ENCODE measurements at regions not wholly inside any gene's neighbourhood (a gene's known extent, or its start where the extent isn't known, plus 50 kb on each side); places are given as distances from the start of the nearest gene placed in this dataset.

DNA sequence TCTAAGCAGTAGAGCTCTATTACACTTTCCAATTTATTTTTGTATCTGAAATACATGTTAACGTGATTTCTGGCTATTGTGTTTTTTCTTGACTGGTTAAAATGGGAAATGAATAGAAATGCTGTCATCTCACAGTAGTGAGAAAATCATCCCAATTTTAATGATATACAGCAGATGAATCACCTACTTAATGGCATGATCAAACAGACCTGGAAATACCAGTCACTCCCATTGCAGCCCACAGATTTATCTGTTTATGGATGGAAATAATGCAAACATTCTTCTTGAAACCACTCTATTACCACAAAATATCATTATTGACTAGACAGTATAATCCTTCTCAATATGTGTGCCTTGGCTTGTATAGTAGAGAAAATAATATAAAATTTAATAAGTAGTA is 497.8 kb upstream of the ADAMTS5 start:
- no peak for DNase-seq (ENCODE audit: low spot score)

DNA sequence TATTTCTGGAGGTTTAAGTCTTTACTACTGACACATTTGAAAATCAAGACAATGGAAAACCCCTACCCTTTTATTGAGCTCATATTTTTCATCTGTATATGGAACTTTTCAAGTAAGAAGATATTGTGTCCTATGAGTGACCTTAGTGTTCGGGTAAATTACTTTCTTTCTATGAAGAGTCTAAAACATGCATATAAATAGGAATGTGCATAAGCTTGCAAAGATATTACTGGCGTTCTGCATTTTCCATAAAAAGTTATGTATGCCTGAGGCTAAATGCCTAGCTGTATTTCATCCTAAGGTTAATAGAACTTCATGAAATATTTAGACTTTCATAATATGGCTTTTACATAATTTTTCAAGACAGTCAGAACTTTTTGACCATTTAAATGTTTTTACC is 495.8 kb upstream of the ADAMTS5 start:
- no peak for DNase-seq (ENCODE audit: low spot score)

DNA sequence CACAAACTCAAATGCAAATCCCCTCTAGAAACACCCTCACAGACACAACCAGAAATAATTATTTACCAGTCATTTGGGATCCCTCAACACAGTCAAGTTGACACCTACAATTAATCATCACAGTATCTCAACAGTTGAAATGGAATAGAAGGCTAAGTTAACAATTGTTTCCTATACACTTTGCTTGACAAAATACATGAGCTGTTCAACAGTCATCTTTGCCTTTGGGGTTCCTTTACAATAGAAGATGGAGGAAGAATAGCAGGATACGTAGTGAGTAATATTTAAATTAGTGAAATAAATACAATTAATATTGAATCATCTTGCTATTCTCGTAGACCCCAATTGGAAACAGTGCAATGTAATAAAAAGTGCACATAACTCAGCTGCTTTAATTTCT is 487.3 kb upstream of the ADAMTS5 start:
- DNase-seq (ENCODE audit: low spot score) = no peak

DNA sequence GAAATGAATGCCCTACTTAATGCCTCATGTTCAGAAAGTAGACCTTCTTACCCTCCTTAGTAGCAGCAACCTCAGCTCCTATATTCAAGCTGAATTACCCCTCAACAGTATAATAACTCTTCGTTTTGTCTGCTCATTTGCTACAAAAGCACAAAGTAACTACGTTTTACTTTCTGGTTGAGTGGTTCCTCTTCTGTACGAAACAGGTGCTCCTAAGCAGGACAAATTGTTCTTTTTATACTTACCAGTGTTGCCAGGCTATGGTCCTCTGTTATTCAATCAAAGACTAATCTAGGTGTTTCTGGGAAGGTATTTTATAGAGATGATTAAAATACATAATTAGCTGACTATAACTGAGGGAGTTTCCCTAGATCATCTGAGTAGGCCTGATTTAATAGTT is 484.2 kb upstream of the ADAMTS5 start:
- no peak for DNase-seq (ENCODE audit: low spot score)

DNA sequence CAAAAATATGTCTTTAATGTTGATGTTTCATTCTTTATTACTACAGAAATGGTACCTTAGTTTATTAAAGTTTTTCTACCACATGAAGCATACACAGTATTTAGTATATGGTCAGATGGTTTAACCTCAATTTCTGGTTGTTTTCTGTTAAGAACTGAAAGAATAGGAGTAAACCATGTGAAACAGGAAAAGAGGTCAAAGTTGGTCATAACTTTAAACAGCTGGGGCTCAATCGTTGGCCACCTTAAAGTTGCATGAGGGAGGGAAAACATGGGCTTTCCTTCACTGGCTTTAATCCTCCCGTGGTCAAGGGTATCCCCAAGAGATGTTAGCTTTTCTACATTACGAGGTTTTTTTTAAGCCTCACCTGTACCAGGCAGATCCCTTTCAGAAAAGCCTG is 483.3 kb upstream of the ADAMTS5 start:
- DNase-seq (ENCODE audit: low spot score) = no peak

DNA sequence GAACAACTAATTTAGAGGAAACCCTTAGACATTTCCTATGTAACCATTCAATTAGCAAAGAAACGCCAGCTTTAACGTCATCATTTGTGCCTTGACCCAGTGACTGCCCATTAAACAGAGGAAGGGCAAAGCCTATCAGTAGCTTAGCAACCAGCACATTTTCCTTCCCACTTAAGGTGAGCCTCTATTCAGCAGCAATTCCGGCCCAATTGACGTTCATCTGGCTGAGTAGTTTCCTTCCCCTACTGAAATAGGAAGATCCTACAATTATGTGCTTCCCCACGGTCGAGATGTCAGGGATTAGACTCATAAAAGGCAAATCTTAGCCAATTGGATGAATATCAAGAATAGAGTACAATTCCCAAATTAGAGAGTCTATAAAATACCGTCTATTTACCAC is 482.1 kb upstream of the ADAMTS5 start:
- no peak for DNase-seq (ENCODE audit: low spot score)

DNA sequence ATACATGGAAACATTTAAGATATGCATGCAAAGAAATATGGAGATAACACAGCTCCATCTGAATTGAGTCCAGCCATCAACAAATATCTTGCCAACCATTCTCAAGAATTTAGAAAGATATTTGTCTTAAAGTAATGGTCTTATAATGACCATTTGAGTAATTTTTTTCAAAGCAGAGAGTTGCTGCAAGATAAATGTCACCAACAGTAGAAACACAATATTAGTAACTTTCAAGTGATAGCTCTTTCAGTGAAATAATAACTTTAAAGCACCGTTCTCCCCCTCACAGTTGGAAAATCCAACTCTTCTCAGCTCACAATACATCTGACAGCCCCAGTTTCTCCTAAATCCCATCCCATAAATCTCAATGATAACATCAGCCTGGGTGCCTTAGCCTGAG is 481.0 kb upstream of the ADAMTS5 start:
- no peak for DNase-seq (ENCODE audit: low spot score)

DNA sequence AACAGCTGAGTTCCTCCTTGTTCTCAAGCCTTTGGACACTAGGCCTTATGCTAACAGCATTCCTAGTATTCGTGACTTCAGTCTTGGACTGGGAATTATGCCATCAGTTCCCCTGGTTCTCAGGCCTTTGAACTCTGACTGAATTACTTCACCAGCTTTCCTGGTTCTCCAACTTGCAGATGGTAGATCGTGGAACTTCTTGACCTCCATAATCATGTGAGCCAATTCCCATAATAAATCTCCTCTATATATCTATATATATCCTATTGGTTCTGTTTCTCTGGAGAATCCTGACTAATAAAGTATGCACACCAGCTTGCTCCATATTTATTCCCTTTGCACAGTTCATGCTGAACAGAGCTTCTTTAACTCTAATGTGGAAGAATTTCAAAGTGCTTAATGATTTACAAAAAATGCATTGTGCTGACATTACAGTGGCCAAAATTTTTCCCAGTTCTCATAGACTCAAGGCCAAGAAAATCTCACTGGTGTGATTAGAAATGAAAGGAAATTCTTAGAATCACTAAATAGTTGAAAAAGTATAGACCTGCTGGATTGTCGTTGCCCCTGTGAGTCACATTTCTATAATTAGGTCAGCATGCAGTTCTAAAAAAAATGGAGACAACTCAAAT is 462.9 kb upstream of the ADAMTS5 start:
- DNase-seq (ENCODE audit: low spot score) = no peak

DNA sequence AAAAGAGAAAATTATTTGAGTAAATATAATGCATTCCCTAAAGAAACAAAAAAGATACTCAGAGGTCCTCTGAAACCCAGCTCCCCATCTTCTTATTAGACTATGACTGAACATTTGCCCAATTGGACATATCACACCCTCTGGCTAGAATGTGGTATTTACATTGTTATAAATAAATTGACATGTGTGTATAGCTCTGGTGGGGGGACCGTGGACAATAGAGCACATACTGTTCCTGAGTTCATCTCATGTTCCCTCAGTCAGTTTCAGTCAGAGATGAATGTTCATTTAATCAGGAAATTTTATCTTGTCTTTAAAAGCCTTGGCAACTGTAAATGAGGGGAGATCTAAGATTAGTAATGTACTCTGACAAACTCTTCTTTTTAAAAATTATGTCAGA is 459.3 kb upstream of the ADAMTS5 start:
- no peak for DNase-seq (ENCODE audit: low spot score)

DNA sequence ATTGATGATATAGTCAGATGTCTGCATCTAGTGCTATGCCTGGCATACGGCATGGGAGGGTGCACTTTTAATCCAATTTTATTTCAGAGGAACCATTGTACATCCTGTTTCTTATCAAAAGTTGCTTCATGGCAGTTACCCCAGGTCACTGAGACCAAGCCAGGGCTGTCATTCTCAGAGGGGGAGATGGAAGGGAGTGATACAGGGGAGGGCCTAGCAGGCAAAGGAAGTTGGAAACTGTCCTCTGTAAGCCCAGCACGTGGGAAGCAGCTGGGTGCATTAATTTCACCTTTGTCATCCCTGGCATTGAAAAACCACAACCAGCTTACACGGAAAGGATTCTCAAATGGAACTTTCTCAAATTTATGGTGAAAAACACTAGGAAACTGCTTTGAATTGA is 458.7 kb upstream of the ADAMTS5 start:
- no peak for DNase-seq (ENCODE audit: low spot score)

DNA sequence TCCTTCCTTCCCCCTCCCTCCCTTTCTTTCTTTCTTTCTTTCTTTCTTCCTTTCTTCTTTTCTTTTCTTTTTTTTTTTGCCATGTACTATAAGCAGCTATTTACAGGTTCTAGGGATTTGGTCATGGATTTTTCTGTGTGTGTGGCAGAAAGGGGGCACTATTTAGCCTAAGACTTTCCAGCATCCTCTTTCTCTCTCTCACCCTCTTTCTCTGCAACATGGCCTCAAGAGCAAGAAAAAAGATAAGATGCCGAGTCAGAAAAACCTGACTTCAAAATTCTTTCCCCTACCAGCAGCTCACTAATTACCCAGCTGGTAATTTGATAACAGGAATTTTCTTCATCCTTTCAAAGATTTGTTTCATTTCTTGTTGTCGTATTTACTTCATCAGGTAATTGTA is 458.3 kb upstream of the ADAMTS5 start:
- DNase-seq (ENCODE audit: low spot score) = no peak

DNA sequence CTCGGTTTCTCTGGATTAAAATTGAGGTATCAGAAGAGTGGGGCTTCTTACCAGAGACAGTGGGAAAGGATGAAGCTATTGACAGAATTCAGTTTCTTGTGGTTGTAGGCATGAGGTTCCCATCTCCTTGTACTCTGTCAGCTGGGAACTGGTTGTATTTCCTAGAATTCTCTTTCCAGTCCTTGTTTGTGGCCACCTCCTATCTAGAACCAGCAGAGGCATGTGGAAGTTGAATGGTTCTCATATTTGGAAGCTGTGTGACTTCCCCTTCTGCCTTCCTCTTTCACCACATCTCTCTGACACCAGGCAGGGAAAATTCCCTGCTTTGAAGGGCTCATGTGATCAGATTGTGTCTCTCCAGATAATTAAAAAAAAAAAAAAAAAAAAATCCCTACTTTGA is 457.7 kb upstream of the ADAMTS5 start:
- DNase-seq (ENCODE audit: low spot score) = no peak

DNA sequence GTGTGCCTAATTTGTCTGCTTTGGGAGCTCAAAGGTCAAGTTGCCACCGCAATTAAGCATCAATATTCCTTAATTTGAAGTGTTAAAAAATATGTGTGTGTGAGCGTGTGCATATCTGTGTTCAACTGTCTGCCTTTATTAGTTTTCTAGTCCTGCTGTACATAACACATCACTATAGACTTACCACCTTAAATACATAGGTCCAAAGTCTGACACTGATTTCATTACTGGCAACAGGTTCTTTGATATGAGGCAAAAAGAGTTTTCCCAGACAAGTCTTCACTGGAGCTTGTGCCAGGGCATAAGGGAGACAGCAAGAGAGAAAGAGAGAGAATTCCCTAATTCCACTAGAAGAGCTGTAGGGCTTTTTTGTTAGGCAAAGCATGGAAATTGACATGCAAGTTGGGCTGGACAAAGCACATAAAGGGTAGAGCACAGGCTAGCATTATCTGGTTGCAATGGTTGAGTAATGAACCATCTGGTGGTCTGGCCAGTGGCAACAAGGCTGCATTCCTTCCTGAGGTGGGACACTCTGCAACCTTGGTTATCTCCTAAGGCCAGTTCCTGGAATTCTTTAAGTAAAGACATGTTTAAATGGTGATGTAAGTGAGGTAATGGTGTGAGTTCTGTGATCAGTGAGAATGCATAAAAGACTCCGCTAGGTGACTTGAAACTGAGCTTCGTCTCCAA is 457.2 kb upstream of the ADAMTS5 start:
- DNase-seq (ENCODE audit: low spot score) = no peak

DNA sequence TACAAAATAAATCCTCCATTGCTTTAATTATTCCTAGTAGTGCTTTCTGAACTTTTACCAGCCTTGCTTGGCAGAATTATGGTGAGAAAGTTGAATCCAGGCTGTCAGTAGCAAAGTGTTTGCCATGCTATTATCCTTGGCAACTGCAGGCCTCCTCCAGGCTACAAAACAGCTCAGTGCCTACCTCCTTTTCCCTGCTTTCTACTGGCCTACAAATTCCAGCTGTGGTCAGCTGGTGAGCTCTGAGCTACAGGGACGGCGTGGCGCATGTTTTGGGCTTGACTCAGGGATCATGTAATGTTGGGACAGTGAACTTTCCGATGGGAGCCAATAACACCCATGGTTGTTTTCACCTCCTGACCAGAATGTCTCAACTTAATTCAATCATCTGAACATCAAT is 456.1 kb upstream of the ADAMTS5 start:
- peak; percentile 24 for DNase-seq (ENCODE audit: low spot score)

DNA sequence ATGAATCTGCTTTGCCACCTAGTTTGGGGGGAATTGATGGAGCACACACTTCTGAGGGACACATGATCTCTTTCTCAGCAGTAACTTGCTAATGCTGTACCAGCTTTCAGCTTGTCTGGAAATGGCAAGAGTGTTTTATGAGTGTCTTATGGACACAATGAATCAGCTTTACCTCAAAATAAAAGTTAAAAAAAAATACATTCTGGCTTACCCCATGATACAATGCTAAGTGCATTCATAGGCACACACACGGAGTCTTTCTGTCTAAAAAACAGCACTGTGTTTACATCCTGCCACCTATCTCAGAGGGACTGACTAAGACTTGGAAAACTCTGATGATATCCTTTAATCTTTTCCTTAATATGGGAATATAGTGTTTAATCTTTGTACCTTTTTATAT is 455.5 kb upstream of the ADAMTS5 start:
- no peak for DNase-seq (ENCODE audit: low spot score)

DNA sequence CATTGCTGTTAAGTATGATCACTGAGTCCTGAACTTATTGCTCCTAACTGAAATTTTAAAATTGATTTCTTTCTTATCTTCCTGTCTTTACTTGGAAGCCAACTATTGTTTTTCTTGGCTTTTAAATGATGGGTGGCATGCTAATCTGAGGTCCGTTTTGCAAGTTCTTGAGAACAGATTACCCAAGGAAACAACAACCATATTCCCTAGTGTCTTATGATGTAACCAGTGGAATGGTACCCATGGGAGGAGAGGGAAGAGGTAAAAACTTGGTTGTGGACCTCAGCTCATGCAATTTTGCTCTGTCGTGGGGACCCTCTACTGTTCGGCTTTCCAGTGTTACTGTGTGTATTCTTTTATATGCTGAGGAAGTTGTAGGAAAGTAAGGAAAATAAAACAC is 454.8 kb upstream of the ADAMTS5 start:
- no peak for DNase-seq (ENCODE audit: low spot score)

DNA sequence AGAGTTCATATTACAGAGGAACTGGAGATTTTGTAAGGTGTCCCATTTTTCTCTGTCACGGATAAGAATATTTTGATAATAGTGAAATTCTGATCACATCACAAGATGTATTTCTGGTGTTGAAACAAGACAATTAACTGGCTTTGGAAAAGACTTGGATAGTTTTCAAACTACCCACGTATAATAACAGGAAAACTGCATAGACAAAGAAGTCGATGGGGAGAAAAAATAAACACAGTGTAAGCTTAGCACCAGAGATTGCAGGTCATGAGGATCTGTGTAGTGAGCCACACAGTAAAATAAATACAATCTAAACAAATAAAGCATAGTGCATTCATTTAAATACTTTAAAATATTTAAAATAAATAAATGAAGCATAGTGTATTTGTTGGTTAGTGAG is 452.3 kb upstream of the ADAMTS5 start:
- DNase-seq (ENCODE audit: low spot score) = no peak

DNA sequence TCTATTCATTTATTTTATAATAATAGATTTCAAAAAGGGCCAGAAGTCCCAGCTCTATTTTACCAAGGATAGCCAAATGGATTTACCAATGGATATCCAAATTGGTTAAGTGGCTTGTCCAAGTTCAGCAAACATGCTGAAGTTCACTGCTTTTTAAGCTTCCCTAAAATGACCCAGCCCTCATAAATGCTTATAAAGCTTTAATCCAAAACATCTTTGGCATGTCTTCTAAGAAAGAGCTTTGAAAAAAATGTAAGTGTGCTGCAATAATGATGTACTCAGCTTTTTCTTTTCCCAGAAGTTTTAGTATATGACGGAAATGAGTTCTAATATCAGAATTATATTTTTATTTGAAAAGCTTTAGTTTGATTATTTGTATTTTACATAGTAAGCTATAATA is 451.5 kb upstream of the ADAMTS5 start:
- no peak for DNase-seq (ENCODE audit: low spot score)

DNA sequence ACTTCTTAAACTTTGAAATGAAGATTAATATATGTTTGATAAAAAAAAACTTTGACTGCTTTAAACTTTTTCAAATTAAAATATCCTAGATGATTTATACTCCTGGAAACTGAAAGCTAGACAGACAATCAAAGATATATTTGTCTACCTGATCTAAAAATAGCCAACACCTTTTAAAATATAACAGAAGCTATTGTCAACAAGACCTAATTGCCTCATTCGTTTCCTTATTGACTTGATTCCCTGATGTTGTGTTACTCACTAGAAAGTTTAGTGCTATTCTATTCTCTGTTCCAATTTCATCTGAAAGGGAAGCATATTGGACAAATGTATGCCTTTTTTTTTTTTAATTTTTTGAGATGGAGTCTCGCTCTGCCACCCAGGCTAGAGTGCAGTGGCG is 445.6 kb upstream of the ADAMTS5 start:
- no peak for DNase-seq (ENCODE audit: low spot score)

DNA sequence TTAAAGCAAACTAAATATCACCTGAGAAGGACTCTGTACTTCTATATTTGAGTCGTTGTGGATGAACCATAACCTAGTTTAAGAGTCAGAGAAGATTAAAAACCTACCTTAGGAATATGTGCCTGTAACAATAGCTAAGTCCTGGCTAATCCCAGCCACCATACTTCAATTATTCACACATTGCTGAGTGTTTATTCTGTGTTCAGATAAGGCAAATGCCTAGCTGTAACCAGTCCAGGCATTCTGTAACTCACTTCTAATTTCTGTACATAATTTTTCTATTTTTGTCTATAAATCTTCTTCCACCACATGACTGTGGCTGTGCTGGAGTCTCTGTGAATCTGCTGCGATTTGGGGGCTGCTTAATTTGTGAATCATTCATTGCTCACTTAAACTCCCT is 441.9 kb upstream of the ADAMTS5 start:
- DNase-seq (ENCODE audit: low spot score) = no peak

DNA sequence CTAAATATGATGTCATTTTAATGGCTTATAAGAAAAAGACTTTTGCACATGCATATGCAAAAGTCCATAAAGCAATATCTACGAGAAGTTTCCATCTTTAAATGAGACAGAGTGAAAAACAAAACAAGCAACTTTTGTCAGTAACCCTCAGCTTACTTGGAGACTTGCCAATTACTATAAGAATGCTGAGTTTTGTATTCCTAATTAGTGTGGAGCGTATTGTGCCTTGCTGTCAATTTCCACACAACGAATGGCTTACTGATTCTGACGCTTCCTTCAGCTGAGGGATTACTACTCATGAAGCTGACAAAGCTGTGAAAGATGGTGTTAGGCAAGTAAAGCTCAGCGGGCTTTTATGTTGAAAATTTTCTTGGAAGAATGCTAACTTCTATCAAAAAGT is 440.4 kb upstream of the ADAMTS5 start:
- DNase-seq (ENCODE audit: low spot score) = no peak

DNA sequence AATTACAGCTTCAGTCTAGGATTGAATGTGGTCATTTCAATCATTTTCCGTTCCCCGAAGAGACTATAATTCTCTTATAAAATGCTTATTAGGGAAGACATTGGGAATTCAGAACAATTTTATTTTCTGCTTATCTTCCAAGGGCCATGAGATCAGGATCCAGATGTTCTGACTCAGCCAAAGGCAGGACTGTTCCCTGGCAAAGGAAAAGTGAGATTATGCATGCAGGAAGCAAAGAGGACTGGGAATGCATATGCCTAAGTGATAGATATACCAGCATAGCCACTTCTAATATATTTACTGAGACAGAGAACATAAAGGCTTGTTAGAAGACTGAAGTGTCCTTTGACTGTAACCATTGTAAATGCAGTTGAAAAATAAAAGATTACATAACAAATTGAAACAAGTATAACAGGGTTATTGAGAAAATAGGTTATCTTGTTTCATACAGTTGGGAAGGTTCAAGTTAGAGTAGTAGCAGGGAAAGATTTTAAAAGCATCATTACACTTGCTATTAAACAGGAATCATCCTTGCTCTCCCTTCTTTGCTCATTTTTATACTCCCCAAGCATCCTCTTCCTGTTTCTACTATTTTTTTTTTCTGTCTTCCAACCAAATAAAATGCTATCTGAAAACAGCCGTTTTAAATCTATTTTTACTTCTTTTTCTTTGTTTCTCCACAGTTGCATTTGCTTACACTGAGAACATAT is 439.6 kb upstream of the ADAMTS5 start:
- DNase-seq (ENCODE audit: low spot score) = no peak

DNA sequence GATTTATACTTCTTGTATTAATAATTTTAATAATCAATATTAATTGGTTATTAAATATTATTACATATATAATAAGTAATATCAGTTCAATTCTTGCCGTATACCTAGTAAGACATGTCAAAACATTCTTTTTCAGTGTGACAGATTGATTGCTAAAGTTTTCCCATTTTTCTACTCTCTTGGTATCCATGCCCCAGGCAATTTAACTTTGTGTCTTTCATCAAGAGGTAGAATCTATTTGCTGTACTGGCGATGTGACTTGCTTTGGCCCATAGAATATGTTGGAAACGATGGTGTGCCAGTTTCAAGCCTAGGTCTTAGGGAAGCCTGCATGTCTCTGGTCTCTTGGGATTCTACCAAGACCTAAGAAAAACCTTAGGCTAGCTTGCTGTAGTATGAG is 436.1 kb upstream of the ADAMTS5 start:
- DNase-seq (ENCODE audit: low spot score) = no peak

DNA sequence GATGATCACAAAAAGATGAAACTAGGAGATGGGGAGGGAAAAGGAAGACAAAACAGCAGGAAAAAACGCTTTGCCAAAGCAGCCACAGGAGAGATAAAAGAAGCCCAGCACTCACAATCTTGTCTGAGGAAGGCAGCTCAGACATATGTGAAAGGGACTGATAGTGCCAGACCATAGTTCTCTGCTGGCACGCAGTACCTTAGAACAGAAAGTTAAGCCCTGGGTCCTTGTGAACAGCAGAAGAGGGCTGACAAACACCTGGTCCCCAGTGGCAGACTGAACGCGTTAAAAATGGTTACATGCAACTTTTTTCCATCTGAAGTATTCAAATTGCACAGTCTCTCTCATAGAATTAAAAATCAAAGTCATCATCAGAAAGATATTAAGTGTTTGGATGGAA is 433.2 kb upstream of the ADAMTS5 start:
- DNase-seq (ENCODE audit: low spot score) = no peak

Data from mucosa of gallbladder (tissue), 1 donor.